HG02884 (cell line): ENCODE measurements at regions not wholly inside any gene's neighbourhood (a gene's known extent, or its start where the extent isn't known, plus 50 kb on each side); places are given as distances from the start of the nearest gene placed in this dataset.
"Not testable (repeated sequence)": the region's sequence is repeated elsewhere in the genome, so short reads cannot be mapped to it uniquely, and the experiment has no call there.

Experiments used
- ATAC-seq: cut with Tn5 transposase; IDR thresholded peaks from one replicate; pipeline ENCODE4 v1.9.1; 2021; ENCODE audit warnings: mild to moderate bottlenecking, moderate library complexity; ENCODE audit not compliant: unreplicated experiment

DNA sequence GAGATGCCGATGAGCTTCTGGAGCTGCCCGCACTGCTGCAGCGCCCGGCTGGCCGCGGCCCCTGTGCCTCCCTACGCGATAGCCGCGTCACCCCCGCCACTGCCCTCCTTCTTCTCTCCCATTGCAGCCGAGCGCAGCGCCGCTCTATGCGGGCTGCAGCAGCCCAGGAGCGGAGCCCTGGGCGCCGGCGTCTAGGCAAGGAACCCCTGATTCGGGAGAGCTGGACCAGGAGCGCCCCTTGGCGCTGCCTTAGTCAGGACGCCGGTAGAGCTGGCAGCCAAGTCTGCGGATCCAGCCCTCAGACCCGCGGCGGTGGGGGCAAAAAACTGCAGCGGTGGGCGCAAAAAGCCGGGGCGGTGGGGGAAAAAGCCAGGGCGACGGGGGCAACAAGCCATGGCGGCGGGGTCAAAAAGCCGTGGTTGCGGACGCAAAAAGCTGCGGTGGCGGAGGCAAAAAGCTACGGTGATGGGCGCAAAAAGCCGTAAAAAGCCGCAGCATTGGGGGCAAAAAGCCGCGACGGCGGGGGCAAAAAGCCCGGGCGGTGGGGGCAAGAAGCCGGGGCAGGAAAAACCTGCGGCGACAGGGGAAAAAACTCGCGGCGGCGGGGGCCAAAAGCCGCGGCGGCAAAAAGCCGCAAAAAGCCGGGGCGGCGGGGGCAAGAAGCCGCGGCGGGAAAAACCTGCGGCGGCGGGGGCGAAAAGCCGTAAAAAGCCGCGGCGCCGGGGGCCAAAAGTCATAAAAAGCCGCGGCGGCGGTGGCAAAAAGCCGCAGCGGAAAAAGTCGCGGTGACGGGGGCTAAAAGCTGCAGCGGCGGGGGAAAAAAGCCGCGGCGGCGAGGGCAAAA is 1668.6 kb downstream of the RPIA start:
- ATAC-seq = not testable (repeated sequence)

DNA sequence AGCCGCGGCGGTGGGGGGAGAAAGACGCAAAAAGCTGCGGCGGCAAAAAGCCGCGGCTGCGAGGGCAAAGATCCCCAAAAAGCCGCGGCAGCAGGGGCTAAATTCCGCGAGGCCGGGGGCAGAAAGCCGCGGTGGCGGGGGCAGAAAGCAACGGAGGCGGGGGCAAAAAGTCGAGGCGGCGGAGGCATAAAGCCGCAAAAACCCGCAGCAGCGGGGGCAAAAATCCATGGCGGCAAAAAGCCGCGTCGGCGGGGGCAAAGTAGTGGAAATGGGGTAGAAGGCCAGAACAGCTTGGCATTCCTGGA is 1669.2 kb downstream of the RPIA start:
- not testable (repeated sequence) for ATAC-seq
